ENCODE measurements at regions not wholly inside any gene's neighbourhood (a gene's known extent, or its start where the extent isn't known, plus 50 kb on each side); places are given as distances from the start of the nearest gene placed in this dataset.

DNA sequence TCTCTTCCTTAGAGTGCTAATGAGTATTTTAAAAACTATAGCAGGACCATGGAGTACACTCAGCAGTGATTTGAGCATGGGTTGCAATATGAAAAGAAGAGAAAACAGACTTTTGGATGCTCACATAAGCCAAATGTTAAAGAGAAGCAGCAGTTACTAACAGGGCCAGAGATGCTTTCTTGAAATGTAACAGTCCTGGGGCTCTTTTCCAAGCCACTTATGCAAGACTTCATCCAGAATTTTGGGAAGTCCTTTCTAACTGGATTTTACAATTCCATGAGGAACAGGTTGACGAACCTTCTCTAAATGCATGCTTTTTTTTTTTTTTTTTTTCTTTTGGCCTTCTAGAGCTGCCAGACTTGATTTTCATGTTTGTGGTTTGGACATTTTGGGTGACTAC is 282.0 kb downstream of the SEC23IP start:
- TF ChIP-seq, protein P1, sequence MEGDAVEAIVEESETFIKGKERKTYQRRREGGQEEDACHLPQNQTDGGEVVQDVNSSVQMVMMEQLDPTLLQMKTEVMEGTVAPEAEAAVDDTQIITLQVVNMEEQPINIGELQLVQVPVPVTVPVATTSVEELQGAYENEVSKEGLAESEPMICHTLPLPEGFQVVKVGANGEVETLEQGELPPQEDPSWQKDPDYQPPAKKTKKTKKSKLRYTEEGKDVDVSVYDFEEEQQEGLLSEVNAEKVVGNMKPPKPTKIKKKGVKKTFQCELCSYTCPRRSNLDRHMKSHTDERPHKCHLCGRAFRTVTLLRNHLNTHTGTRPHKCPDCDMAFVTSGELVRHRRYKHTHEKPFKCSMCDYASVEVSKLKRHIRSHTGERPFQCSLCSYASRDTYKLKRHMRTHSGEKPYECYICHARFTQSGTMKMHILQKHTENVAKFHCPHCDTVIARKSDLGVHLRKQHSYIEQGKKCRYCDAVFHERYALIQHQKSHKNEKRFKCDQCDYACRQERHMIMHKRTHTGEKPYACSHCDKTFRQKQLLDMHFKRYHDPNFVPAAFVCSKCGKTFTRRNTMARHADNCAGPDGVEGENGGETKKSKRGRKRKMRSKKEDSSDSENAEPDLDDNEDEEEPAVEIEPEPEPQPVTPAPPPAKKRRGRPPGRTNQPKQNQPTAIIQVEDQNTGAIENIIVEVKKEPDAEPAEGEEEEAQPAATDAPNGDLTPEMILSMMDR (IDR thresholded peaks at IDR 0.05): no peak
- TF ChIP-seq POLR2A (IDR thresholded peaks at IDR 0.05): no peak

Data from thyroid gland (tissue), 4 donors.